SH-SY5Y (cell line): ENCODE measurements at regions not wholly inside any gene's neighbourhood (a gene's known extent, or its start where the extent isn't known, plus 50 kb on each side); places are given as distances from the start of the nearest gene placed in this dataset.

Source experiments
- GATA2 ChIP-seq: IDR thresholded peaks from 2 replicates; pipeline ENCODE4 v1.6.1; 2011; ENCODE audit warnings: mild to moderate bottlenecking, low read depth, low read length
- GATA3 ChIP-seq: IDR thresholded peaks from 2 replicates; pipeline ENCODE4 v1.6.1; 2011; ENCODE audit warnings: low read depth, mild to moderate bottlenecking, low read length, moderate library complexity

DNA sequence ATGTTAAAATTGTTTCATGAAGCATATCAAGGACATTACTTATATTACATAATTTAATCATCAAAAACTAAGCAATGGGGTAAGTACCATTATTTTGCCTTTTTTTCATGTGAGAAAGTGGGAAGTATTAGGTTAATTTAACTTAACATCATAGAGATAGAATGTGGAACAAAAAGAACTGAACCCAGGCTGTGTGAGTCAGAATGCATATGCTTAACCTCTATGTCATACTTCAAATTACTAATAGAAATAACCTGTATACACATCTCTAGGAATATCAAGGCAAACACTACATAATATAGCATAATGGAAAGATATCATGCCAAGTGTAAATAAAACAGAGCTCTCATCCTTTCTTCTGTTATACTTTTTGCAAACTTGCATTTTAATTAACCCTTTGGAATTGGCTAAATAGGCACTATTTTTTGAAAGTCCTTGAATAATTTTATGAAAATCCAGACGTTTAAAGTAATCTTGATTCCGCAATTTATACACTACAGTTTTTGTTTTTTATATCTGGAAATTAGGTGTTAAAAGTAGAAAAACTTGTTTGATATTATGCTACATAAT is 777.7 kb downstream of the SLC6A15 start:
- TF ChIP-seq GATA2, result no peak
- no peak for TF ChIP-seq GATA3
